DMS153 (cell line): ENCODE measurements at regions not wholly inside any gene's neighbourhood (a gene's known extent, or its start where the extent isn't known, plus 50 kb on each side); places are given as distances from the start of the nearest gene placed in this dataset.

ENCODE experiments used
- DNase-seq: peaks from one replicate; lab custom pipeline; 2025; lab: John Stamatoyannopoulos, UW

DNA sequence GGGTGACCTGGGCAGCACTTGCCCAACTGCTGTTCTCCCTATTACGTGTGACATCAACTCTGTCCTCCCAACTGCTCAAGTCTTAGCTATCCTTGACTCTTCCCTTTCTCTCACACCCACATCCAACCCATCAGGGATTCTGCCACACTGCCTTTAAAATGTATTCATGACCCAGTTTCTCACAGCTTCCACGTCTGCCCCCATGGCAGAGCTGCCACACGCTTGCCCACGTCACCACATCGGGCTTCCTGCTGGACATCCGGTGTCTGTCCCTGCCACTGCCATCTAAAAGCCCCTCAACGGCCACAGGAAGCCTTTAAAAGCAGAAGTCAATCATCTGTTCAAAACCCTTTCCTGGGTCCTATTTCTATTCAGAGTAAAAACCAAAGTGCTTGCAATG is 233.1 kb upstream of the POU3F3 start:
- DNase-seq: no peak

- DNase-seq: no peak
Measured at GRCh38 chr2:104635608-104636007, 218.3 kb upstream of the POU3F3 start.

- DNase-seq: no peak
Measured at GRCh38 chr2:104638190-104638858, 215.6 kb upstream of the POU3F3 start.

- no peak for DNase-seq
Measured at GRCh38 chr2:104638859-104639202, 215.1 kb upstream of the POU3F3 start.

DNA sequence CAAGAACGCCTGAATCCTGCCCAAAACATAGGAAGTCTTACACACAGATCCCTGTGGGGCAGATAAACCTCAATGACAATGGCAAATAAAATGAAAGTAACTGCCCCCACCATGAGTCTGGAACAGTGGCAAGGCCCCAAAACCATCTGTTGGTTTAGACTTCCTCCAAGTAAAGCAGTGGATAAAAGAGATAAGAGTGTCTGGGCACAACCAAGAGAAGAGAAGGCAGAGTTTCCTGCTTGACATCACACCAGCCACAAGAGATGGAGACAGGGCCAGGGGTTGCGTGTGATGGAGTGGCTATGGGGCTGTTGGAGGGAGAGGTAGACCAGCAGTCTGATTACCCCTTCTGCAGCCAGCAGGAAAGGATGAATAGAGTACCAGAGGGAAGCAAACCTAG is 212.1 kb upstream of the POU3F3 start:
- DNase-seq: no peak

- no peak for DNase-seq
Measured at GRCh38 chr2:104648376-104648775, 205.5 kb upstream of the POU3F3 start.

GRCh38 chr2:104649866-104650265 is 204.0 kb upstream of the POU3F3 start:
- no peak for DNase-seq

DNA sequence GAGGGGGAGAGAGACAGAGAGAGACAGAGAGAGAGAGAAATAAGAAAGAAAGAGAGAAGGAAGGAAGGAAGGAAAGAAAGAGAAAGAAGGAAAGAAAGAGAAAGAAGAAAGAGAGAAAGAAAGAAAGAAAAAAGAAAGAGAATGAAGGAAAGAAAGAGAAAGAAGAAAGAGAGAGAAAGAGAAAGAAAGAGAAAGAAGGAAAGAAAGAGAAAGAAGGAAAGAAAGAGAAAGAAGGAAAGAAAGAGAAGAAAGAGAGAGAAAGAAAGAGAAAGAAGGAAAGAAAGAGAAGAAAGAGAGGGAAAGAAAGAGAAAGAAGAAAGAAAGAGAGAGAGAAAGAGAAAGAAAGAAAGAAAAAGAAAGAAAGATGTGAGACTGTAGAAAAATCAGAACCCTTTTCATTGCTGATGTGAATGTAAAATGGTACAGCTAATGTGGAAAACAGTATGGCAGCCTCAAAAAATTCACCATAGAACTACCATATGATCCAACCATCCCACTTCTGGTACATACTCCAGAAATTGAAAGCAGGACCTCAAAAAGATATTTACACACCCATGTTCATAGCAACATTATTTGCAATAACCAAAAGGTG is 203.4 kb upstream of the POU3F3 start:
- DNase-seq: no peak

DNA sequence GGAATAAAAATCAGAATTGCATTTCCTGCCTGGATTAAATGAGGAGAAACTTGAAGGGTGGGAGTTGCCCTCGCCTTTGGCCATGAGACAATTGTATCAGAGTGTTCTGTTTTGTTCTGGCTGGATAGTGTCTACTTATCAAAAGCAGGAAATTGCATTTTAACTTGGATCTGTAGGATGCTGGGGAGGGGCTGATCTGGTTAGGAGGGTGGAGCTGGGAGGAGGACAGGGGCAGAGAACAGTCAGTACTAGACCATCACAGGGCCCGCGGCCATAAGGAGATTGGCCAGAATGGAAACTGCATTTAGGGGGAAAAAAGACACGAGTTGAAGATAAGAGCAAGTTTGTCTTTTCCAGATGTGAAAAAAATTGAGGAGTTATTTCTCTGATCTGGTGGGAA is 199.1 kb upstream of the POU3F3 start:
- no peak for DNase-seq

GRCh38 chr2:104656571-104657163 is 197.2 kb upstream of the POU3F3 start:
- no peak for DNase-seq

- no peak for DNase-seq
Measured at GRCh38 chr2:104658144-104658835, 195.6 kb upstream of the POU3F3 start.

GRCh38 chr2:104658904-104659591 is 194.9 kb upstream of the POU3F3 start:
- DNase-seq: no peak

DNA sequence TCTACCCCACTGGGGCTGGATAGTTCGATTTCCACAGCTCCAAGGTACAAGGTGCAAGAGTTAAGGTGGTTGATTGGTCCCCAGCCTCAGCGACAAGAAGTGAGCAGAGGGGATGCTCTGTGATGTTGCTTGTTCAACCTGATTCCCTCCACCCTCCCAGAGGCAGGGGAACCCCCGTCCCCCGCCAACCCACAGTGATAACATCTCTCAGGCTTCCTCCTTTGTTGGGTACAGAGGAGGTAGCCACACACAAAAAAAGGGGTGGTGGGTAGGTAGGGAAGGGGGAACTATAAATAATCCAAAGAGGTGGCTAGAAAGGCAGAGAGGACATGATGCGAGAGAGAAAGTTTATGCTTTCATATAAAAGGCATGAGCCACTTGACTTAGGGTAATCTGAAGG is 192.9 kb upstream of the POU3F3 start:
- no peak for DNase-seq

- DNase-seq: no peak
Measured at GRCh38 chr2:104664672-104665071, 189.2 kb upstream of the POU3F3 start.

GRCh38 chr2:104668631-104669030 is 185.3 kb upstream of the POU3F3 start:
- DNase-seq: no peak

DNA sequence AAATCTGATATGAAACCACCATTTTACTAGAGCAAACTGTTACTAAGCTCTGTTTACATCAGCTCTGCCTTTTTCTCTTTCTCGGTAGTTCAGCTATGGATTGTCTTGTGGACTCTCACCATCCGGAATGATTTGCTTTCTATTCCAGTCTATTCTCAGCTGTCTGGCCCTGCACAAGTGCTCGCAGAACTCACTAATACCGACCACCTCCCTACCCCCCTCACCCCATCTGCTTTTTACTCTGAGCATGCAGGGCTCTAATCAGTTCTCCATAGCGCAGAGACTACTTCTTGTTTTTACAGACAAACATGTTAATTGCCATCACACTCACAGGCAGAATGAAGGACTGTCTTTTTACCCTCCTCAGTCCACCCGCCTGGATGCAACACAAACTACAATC is 180.7 kb upstream of the POU3F3 start:
- no peak for DNase-seq

DNA sequence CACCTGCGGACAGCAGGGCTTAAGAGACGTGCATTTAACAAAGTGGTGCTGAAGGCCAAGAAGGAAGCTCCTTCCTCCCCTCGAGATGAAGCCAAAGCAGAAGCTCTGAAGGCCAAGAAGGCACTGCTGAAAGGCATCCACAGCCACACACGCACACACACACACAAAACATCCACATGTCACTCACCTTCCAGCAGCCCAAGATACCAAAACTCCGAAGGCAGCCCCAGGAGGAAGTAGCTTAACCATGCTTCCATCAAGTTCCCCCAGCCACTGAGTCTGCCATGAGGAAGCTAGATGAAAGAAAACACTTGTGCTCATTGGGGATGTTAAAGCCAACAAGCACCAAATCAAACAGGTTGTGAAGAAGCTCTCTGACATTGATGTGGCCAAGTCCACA is 175.7 kb upstream of the POU3F3 start:
- DNase-seq: no peak

DNA sequence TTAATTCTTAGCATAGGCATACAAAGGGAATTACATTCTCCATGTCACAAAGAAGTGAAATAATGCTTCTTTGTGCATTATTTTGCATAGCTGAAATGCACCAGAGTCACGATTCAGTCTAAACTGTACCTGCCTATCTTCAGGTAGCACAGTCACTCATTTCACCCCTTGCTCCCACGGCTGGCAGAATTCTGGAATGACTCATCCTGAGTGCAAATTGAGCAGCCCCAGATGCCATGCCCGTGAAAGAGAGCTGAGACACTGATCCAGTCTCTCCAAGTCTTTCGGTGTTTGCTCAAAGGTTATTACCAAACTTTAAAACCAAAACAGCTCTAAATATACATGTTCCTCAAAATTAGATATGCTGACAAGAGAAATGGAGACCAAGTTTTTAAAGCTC is 168.3 kb upstream of the POU3F3 start:
- DNase-seq: no peak

DNA sequence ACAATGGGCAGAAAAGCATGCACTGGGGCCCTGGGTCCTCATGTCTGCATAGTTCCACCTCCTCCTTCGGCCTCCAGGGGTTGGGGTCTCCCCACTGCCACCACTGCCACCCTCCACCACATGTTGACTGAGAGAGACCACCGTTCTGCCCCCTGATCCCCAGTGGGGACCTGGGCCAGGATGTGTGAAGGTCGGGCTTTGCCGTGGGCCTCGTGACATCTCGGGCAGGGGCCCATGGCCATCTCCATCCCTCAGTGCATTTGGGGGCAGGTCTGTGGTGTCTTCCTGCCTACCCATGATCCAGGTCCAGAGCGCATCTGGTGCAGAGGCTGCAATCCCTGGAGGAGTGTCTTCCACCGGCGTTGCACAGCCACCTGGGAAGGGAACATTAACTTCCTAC is 166.8 kb upstream of the POU3F3 start:
- DNase-seq: no peak

DNA sequence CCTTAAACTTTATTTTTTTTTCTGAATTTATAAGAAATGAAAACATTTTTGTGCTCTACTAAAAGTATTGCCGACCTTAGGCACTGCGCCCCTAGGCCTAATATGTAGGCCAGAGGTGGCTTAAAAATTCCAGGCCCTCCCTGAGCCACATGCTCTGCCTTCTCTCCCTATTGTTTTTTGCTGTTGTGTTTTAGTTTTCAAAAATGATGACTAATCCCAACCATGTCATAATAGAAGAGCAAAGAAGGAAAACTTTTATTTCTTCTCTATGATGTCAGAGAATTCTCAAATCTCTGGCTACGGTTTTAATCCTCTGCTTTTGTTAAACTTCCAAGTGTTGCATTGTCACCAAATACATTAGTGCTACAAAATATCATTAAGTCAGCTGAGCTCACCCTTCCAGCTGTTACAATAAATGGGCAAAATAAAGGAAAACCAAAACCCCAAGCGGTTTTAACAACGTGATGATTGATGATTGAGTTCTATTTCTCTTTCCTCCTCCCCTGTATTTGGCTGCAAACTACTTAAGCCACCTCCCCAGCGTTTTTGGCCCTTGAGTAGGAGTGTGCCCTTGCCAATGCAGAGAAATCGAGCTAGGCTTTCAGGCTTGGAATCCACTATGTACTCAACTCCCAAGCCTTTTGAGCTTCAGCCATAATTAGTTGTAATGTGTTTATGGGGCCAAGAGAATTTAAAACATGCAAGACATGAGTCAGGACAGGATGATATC is 163.5 kb upstream of the POU3F3 start:
- DNase-seq: no peak

GRCh38 chr2:104698276-104698675 is 155.6 kb upstream of the POU3F3 start:
- DNase-seq: no peak

GRCh38 chr2:104701411-104701911 is 152.5 kb upstream of the POU3F3 start:
- DNase-seq: no peak
